Stimulated activated naive CD4-positive, alpha-beta T cell treated with Interleukin-2 at 50 U/mL for 16 hours (primary cell): ENCODE measurements at regions not wholly inside any gene's neighbourhood (a gene's known extent, or its start where the extent isn't known, plus 50 kb on each side); places are given as distances from the start of the nearest gene placed in this dataset.

Source experiments
- DNase-seq: peaks from one replicate; lab custom pipeline; 2025; lab: John Stamatoyannopoulos, UW

- DNase-seq = no peak
These were observed 738.1 kb downstream of the QKI start for GRCh38 chr6:164152611-164153010.

GRCh38 chr6:164151161-164152120 lies 736.9 kb downstream of the QKI start:
- no peak for DNase-seq

GRCh38 chr6:164150232-164150631 lies 735.7 kb downstream of the QKI start:
- no peak for DNase-seq

GRCh38 chr6:164148788-164149187 lies 734.3 kb downstream of the QKI start:
- no peak for DNase-seq

GRCh38 chr6:164144316-164144715 lies 729.8 kb downstream of the QKI start:
- DNase-seq = no peak

- DNase-seq = no peak
These were observed 727.8 kb downstream of the QKI start for GRCh38 chr6:164142322-164142721.

- DNase-seq = no peak
These were observed 721.1 kb downstream of the QKI start for GRCh38 chr6:164135511-164136132.

- DNase-seq = no peak
These were observed 718.6 kb downstream of the QKI start for GRCh38 chr6:164133095-164133494.

GRCh38 chr6:164130585-164130984 lies 716.1 kb downstream of the QKI start:
- no peak for DNase-seq

GRCh38 chr6:164130151-164130550 lies 715.6 kb downstream of the QKI start:
- no peak for DNase-seq

- no peak for DNase-seq
These were observed 714.7 kb downstream of the QKI start for GRCh38 chr6:164129218-164129617.

GRCh38 chr6:164128101-164128500 lies 713.6 kb downstream of the QKI start:
- no peak for DNase-seq

- DNase-seq = no peak
These were observed 710.5 kb downstream of the QKI start for GRCh38 chr6:164124986-164125385.

GRCh38 chr6:164124473-164124872 lies 710.0 kb downstream of the QKI start:
- DNase-seq = no peak

- no peak for DNase-seq
These were observed 707.6 kb downstream of the QKI start for GRCh38 chr6:164122109-164122508.

- no peak for DNase-seq
These were observed 707.0 kb downstream of the QKI start for GRCh38 chr6:164121527-164121926.

- no peak for DNase-seq
These were observed 700.1 kb downstream of the QKI start for GRCh38 chr6:164114651-164115050.

GRCh38 chr6:164114051-164114450 lies 699.5 kb downstream of the QKI start:
- no peak for DNase-seq

- DNase-seq = no peak
These were observed 699.1 kb downstream of the QKI start for GRCh38 chr6:164113637-164114036.

GRCh38 chr6:164109770-164110140 lies 695.2 kb downstream of the QKI start:
- DNase-seq = no peak

- DNase-seq = no peak
These were observed 694.6 kb downstream of the QKI start for GRCh38 chr6:164108869-164109769.

- DNase-seq = no peak
These were observed 693.6 kb downstream of the QKI start for GRCh38 chr6:164108092-164108491.
